Peyer's patch (tissue), 4 donors: ENCODE measurements at regions not wholly inside any gene's neighbourhood (a gene's known extent, or its start where the extent isn't known, plus 50 kb on each side); places are given as distances from the start of the nearest gene placed in this dataset.

ENCODE experiments used
- DNase-seq, 3 donors: peaks; one replicate each; pipeline ENCODE4 v3.0.0-alpha.2; 2017 to 2019
- H3K27ac ChIP-seq, 4 donors: fragments of 200-600 bp; sonication (generic); one replicate each; pipeline ENCODE4 v1.5.1; 2016 to 2019
- H3K27me3 ChIP-seq, 2 donors: fragments of 200-600 bp; sonication (generic); one replicate each; pipeline ENCODE4 v1.5.1; 2019
- H3K36me3 ChIP-seq, 3 donors: fragments of 200-600 bp; sonication (generic); one replicate each; pipeline ENCODE4 v1.5.1; 2016 to 2019
- H3K4me1 ChIP-seq, 4 donors: fragments of 200-600 bp; sonication (generic); one replicate each; pipeline ENCODE4 v1.5.1; 2016 to 2019
- H3K4me3 ChIP-seq, 4 donors: fragments of 200-600 bp; sonication (generic); 1 replicate in 3 of 4; 2 replicates in 1 of 4; pipeline ENCODE4 v1.5.1; 2016 to 2019; ENCODE audit warnings: mild to moderate bottlenecking in 1 of 4
- H3K9me3 ChIP-seq, 4 donors: fragments of 200-600 bp; sonication (generic); one replicate each; pipeline ENCODE4 v1.5.1; 2016 to 2019; ENCODE audit warnings: mild to moderate bottlenecking in 1 of 4
- POLR2A ChIP-seq, 2 donors: fragments of 450-650 bp; IDR thresholded peaks; one replicate each; pipeline ENCODE4 v1.5.1; 2017; ENCODE audit warnings: antibody characterized with exemption in 2 of 2, mild to moderate bottlenecking in 2 of 2, moderate library complexity in 2 of 2
- TF ChIP-seq, protein P1 (sequence below), 6 experiments: fragments of 450-650 bp in 4 of 6; fragments of 200-600 bp in 2 of 6; sonication (generic) in 1 of 6; IDR thresholded peaks; one replicate each; pipeline ENCODE4 v1.5.1; 2017 to 2019; ENCODE audit warnings: antibody characterized with exemption in 6 of 6, mild to moderate bottlenecking in 3 of 6, moderate library complexity in 1 of 6

DNA sequence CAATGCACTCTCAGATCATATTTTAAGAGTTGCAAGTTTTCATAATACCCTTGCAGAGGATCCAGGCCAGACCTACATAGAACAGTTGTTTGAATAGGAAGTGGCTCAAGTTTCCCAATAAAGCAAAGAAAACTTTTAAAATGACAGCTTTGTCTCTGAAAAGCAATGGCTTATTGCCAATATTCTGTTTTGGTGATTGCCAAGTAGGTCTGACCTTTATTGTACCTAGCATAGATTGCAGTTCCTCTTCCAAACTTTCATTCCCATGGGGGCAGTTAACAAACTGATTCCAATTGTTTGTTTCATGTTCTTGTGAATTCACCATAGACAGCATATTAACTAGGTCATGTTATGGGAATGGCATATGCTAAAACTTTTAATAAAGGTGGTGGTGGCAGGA is 664.6 kb upstream of the CA10 start:
- H3K27ac ChIP-seq: no peak overlapping the region
- H3K4me3 ChIP-seq: no peak overlapping the region
- H3K9me3 ChIP-seq: no peaks in the 10 kb centered on the region
- DNase-seq: no peak
- no peaks in the 10 kb centered on the region for H3K4me1 ChIP-seq
- H3K27me3 ChIP-seq: no peaks in the 10 kb centered on the region
- H3K36me3 ChIP-seq: no peaks in the 10 kb centered on the region
- no peak for TF ChIP-seq POLR2A (IDR thresholded peaks at IDR 0.05)
- TF ChIP-seq, protein P1, sequence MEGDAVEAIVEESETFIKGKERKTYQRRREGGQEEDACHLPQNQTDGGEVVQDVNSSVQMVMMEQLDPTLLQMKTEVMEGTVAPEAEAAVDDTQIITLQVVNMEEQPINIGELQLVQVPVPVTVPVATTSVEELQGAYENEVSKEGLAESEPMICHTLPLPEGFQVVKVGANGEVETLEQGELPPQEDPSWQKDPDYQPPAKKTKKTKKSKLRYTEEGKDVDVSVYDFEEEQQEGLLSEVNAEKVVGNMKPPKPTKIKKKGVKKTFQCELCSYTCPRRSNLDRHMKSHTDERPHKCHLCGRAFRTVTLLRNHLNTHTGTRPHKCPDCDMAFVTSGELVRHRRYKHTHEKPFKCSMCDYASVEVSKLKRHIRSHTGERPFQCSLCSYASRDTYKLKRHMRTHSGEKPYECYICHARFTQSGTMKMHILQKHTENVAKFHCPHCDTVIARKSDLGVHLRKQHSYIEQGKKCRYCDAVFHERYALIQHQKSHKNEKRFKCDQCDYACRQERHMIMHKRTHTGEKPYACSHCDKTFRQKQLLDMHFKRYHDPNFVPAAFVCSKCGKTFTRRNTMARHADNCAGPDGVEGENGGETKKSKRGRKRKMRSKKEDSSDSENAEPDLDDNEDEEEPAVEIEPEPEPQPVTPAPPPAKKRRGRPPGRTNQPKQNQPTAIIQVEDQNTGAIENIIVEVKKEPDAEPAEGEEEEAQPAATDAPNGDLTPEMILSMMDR (IDR thresholded peaks at IDR 0.05): no peak

GRCh38 chr17:52790359-52790955 is 631.9 kb upstream of the CA10 start:
- no peak overlapping the region for H3K4me3 ChIP-seq
- H3K36me3 ChIP-seq: no peaks in the 10 kb centered on the region
- no peaks in the 10 kb centered on the region for H3K4me1 ChIP-seq
- DNase-seq: no peak
- TF ChIP-seq, protein P1 (IDR thresholded peaks at IDR 0.05): no peak
- TF ChIP-seq POLR2A (IDR thresholded peaks at IDR 0.05): no peak
- H3K9me3 ChIP-seq: no peaks in the 10 kb centered on the region
- H3K27ac ChIP-seq: no peak overlapping the region
- H3K27me3 ChIP-seq: no peaks in the 10 kb centered on the region

GRCh38 chr17:52789829-52790228 is 631.3 kb upstream of the CA10 start:
- Histone ChIP-seq H3K9me3 (no peaks in the 10 kb centered on the region), H3K27me3 (no peaks in the 10 kb centered on the region), H3K4me1 (no peaks in the 10 kb centered on the region), H3K36me3 (no peaks in the 10 kb centered on the region), H3K27ac (no peak overlapping the region), H3K4me3 (no peak overlapping the region)
- no peak for DNase-seq
- TF ChIP-seq, protein P1 (IDR thresholded peaks at IDR 0.05): no peak
- no peak for TF ChIP-seq POLR2A (IDR thresholded peaks at IDR 0.05)

- H3K27ac ChIP-seq: no peak overlapping the region
- TF ChIP-seq, protein P1 (IDR thresholded peaks at IDR 0.05): no peak
- TF ChIP-seq POLR2A (IDR thresholded peaks at IDR 0.05): no peak
- no peak for DNase-seq
These were observed 617.7 kb upstream of the CA10 start for GRCh38 chr17:52776234-52776633.

DNA sequence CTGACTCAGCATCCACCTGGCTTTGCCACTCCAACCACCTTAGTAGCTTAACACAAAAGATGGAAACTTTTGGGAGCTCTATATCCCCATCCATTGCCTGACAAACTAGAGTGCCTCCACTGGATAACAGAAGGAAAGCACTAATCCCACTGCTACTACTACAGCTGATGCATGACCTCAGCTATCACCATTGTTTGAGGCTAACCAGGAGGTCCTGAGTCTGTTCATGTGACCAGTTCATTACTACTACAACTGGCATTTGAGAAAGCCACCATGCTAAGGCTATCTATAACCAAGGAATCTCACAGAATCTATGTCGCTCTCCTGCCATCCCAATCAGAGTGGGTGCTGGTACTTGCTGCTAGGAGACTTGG is 604.3 kb upstream of the CA10 start:
- no peak for DNase-seq
- Histone ChIP-seq H3K9me3 (peaks cover 0 to 5% (median 0%) of the 10 kb centered on the region in 4 donors), H3K36me3 (no peaks in the 10 kb centered on the region), H3K27me3 (no peaks in the 10 kb centered on the region), H3K4me1 (no peaks in the 10 kb centered on the region), H3K4me3 (no peak overlapping the region), H3K27ac (no peak overlapping the region)
- no peak for TF ChIP-seq POLR2A (IDR thresholded peaks at IDR 0.05)
- TF ChIP-seq, protein P1 (IDR thresholded peaks at IDR 0.05): no peak

More at GRCh38 chr17:52776234-52776633, 617.7 kb upstream of the CA10 start:
- Histone ChIP-seq H3K9me3 (no peaks in the 10 kb centered on the region), H3K36me3 (no peaks in the 10 kb centered on the region), H3K27me3 (no peaks in the 10 kb centered on the region), H3K4me1 (no peaks in the 10 kb centered on the region), H3K4me3 (no peak overlapping the region)
